ENCODE measurements at regions not wholly inside any gene's neighbourhood (a gene's known extent, or its start where the extent isn't known, plus 50 kb on each side); places are given as distances from the start of the nearest gene placed in this dataset.
A peak's percentile ranks its signal among the peaks of the same experiment; 100 is the strongest.

DNA sequence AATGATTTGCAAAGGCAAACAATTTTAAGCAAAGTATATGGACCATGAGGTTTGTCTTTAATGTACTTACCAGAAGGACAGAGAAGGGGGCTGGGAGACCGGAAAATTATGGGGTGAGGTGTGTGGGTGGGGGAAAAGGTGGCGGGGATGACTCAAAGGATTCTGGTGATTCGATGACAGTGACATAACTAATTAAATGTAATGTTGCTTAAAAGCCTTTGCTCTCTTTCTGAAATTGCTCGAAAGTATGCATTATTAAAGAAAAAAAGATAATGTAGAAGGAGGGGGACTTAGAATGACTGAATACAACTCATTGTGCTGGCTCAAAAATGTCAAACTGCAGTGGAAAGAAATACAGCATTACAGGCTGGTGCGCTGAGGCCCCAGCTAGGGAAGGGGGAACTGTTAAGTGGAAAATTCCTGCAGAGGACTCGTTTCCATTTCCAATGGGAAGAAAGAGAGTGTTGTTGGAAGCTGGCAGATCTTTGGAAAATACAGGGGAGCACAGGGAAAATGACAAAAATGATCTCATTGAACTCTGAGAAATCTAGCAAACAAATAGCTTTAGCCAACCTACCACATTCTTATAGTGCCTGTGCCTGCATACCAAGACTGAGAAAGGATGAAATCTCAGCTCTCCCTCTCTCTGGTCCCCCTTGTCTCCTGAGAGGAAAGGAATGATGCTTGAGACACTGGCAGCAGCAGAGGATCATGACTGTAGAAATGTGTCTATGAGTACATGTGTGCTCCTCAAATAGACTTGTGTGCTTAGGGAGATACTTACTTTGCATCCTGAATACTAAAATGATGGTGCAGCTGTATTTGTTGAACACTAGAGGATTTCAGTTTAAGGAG, 632.4 kb downstream of the NYAP2 start:
- peaks cover 0 to 3% (median 0%) of the 10 kb centered on the region in 3 donors for H3K4me1 ChIP-seq (ENCODE audit: control insufficient read depth in 2 of 3, insufficient read depth in 2 of 3, low read depth in 1 of 3, low read length in 3 of 3)
- DNase-seq (peak in 3 of 5 donors; percentile 43 to 67 (median 55)), FAIRE-seq (no peak)
- H3K4me3 ChIP-seq (ENCODE audit: low read length in 3 of 3): peak overlapping the region; percentile 65 to 76 (median 71)
- intact Hi-C loops (cut with DNase I): no loop called here
- no peaks in the 10 kb centered on the region for H3K27me3 ChIP-seq (ENCODE audit: control insufficient read depth, insufficient read depth, low read length)
- H3K9ac ChIP-seq (ENCODE audit: low read length in 3 of 3): peak overlapping the region in 1 of 3 donors; percentile 43
- no peaks in the 10 kb centered on the region for H3K9me3 ChIP-seq (ENCODE audit: control insufficient read depth in 2 of 3, insufficient read depth in 1 of 3, low read length in 3 of 3)
- TF ChIP-seq, protein P1, sequence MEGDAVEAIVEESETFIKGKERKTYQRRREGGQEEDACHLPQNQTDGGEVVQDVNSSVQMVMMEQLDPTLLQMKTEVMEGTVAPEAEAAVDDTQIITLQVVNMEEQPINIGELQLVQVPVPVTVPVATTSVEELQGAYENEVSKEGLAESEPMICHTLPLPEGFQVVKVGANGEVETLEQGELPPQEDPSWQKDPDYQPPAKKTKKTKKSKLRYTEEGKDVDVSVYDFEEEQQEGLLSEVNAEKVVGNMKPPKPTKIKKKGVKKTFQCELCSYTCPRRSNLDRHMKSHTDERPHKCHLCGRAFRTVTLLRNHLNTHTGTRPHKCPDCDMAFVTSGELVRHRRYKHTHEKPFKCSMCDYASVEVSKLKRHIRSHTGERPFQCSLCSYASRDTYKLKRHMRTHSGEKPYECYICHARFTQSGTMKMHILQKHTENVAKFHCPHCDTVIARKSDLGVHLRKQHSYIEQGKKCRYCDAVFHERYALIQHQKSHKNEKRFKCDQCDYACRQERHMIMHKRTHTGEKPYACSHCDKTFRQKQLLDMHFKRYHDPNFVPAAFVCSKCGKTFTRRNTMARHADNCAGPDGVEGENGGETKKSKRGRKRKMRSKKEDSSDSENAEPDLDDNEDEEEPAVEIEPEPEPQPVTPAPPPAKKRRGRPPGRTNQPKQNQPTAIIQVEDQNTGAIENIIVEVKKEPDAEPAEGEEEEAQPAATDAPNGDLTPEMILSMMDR (IDR thresholded peaks at IDR 0.05; ENCODE audit: borderline replicate concordance, extremely low read depth, insufficient read depth): no peak
- no peak overlapping the region for H3K27ac ChIP-seq (ENCODE audit: low read depth in 2 of 2, low read length in 2 of 2)
- no peaks in the 10 kb centered on the region for H3K36me3 ChIP-seq (ENCODE audit: control insufficient read depth in 2 of 3, insufficient read depth in 3 of 3, low read length in 3 of 3)

DNA sequence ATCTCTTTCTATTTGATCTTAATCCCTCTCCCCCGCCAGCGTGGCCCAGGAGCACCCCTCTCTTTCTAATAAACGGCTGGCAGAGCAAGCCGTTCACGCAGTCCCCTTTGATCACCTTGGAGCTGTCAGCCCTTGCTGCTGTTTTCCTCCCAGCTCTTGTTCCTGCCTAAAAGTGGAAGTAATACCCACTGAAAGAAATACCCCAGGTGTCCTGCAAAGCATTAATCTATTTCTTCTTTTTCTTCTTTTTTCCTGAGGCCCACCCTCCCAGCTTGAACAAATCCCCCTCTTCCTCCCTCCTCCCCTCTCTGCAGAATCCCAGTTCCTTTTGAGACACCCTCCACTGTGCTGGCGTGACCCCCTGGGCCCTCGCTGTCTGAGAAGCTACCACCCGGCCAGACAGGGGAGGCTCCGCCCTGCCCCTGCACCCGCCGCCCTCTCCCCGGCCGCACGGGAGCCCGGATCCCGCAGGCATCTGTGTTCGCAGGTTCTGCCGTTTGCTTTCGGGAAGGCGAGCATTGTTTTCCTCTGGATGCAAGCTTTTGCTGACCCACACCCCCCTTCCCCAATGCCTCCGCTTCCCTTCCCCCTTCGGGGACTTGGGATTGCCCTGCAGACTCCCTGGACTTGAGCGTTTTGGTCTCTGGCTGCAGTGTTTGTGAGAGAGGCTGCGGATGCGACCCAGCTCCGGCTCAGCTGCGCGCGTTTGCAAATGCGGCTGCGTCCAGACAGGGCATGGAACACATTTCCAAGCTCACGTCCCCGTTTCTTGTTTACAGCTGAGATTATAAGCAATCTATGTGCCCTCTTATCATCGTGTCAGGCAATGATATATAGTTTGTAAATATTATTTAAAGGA, 631.5 kb downstream of the NYAP2 start:
- intact Hi-C loops (cut with DNase I): no loop called here
- Histone ChIP-seq H3K27me3 (ENCODE audit: control insufficient read depth, insufficient read depth, low read length) (no peaks in the 10 kb centered on the region), H3K9ac (ENCODE audit: low read length in 3 of 3) (peak overlapping the region in 1 of 3 donors; percentile 43), H3K36me3 (ENCODE audit: control insufficient read depth in 2 of 3, insufficient read depth in 3 of 3, low read length in 3 of 3) (no peaks in the 10 kb centered on the region), H3K4me1 (ENCODE audit: control insufficient read depth in 2 of 3, insufficient read depth in 2 of 3, low read depth in 1 of 3, low read length in 3 of 3) (peaks cover 0 to 3% (median 0%) of the 10 kb centered on the region in 3 donors), H3K9me3 (ENCODE audit: control insufficient read depth in 2 of 3, insufficient read depth in 1 of 3, low read length in 3 of 3) (no peaks in the 10 kb centered on the region), H3K4me3 (ENCODE audit: low read length in 3 of 3) (peak overlapping the region; percentile 65 to 76 (median 71)), H3K27ac (ENCODE audit: low read depth in 2 of 2, low read length in 2 of 2) (no peak overlapping the region)
- no peak for FAIRE-seq
- DNase-seq: peak; percentile 79 to 94 (median 88)
- TF ChIP-seq, protein P1 (IDR thresholded peaks at IDR 0.05; ENCODE audit: borderline replicate concordance, extremely low read depth, insufficient read depth): no peak

DNA sequence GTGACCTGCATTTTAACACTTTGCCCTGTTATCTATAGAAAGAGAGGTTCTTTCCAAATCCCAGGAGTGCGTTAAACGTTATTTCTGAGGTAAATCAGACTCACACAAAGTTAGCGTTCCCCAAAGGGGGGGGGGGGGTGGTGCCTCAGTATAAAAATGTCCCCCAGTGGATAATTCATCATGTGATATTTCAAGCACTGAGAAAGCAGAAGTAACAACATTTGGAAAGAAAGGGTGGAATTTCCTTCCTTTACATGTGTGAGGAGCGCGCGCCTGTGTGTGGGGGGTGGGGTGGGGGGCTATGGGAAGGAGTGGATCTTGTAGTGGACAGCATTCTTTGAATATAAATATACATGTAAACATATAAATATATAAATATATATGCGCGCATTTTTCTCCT, 630.9 kb downstream of the NYAP2 start:
- TF ChIP-seq, protein P1 (IDR thresholded peaks at IDR 0.05; ENCODE audit: borderline replicate concordance, extremely low read depth, insufficient read depth): no peak
- FAIRE-seq: no peak

More for the DNA sequence above, 630.9 kb downstream of the NYAP2 start:
- no peaks in the 10 kb centered on the region for H3K9me3 ChIP-seq (ENCODE audit: control insufficient read depth in 2 of 3, insufficient read depth in 1 of 3, low read length in 3 of 3)
- peak in 1 of 5 donors; percentile 9 for DNase-seq
- intact Hi-C loops (cut with DNase I): no loop called here
- no peak overlapping the region for H3K27ac ChIP-seq (ENCODE audit: low read depth in 2 of 2, low read length in 2 of 2)
- no peak overlapping the region for H3K9ac ChIP-seq (ENCODE audit: low read length in 3 of 3)
- H3K4me1 ChIP-seq (ENCODE audit: control insufficient read depth in 2 of 3, insufficient read depth in 2 of 3, low read depth in 1 of 3, low read length in 3 of 3): peaks cover 0 to 3% (median 0%) of the 10 kb centered on the region in 3 donors
- no peaks in the 10 kb centered on the region for H3K27me3 ChIP-seq (ENCODE audit: control insufficient read depth, insufficient read depth, low read length)
- no peaks in the 10 kb centered on the region for H3K36me3 ChIP-seq (ENCODE audit: control insufficient read depth in 2 of 3, insufficient read depth in 3 of 3, low read length in 3 of 3)
- peak overlapping the region in 2 of 3 donors; percentile 65 to 76 for H3K4me3 ChIP-seq (ENCODE audit: low read length in 3 of 3)
